ENCODE measurements at regions not wholly inside any gene's neighbourhood (a gene's known extent, or its start where the extent isn't known, plus 50 kb on each side); places are given as distances from the start of the nearest gene placed in this dataset.

DNA sequence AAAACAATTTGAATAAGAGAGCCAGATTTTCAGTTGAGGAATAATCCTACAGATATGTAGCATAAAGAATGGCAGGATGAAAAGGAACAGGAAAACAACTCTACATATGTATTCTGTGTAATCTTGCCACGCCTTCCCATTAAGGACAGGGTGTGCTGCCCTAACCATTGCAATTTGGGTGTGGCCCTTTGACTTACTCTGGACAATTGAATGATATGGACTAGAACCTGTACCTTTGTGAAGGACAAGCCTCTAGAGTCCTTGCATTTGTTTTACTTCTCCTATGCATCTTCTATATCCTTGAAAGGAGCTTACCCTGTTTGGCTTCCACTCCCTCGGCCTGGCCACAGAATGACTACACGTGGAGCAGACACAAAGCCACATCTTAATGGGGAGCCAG lies 1261.6 kb upstream of the GBE1 start:
- no peak for TF ChIP-seq CTCF (IDR thresholded peaks at IDR 0.05 in 4 of 5, conservative IDR thresholded peaks at IDR 0.05 in 1 of 5)
- TF ChIP-seq POLR2A (IDR thresholded peaks at IDR 0.05), result no peak
